IMR-90 (cell line): ENCODE measurements at regions not wholly inside any gene's neighbourhood (a gene's known extent, or its start where the extent isn't known, plus 50 kb on each side); places are given as distances from the start of the nearest gene placed in this dataset.
A peak's percentile ranks its signal among the peaks of the same experiment; 100 is the strongest.

Source experiments
- ATAC-seq: fragments of 200-7000 bp; cut with Tn5 transposase; 2 replicates; pipeline ENCODE4 v1.9.1; 2020; ENCODE audit warnings: low read depth, mild to moderate bottlenecking, moderate library complexity
- BruUV-seq: library from RNA; stranded (reverse); fragments of 400-500 nt; replicated peaks from 2 replicates; lab custom pipeline; 2021; lab: Mats Ljungman, UMichigan
- CTCF ChIA-PET: fragments of 300-600 bp; formaldehyde crosslinking; extraction: SDS; loops from one replicate; lab custom pipeline; 2021; ENCODE audit warnings: antibody characterized with exemption; lab: Yijun Ruan, JAX
- POLR2A ChIA-PET: fragments of 300-600 bp; sonication (Branson Sonifier 250); formaldehyde crosslinking; loops from one replicate; lab custom pipeline; 2022; ENCODE audit warnings: antibody characterized with exemption; ENCODE audit not compliant: unreplicated experiment; lab: Charles Lee
- DNase-seq: peaks from one replicate; pipeline ENCODE4 v3.0.0; 2013
- H2AFZ ChIP-seq: replicated peaks from 2 replicates; pipeline ENCODE3; 2013; ENCODE audit warnings: low read length, mild to moderate bottlenecking; ENCODE audit not compliant: poor library complexity
- H2AK5ac ChIP-seq: 2 replicates; pipeline ENCODE4 v1.6.1; 2013; ENCODE audit warnings: low read depth, low read length, inconsistent platforms
- H2AK9ac ChIP-seq: replicated peaks from 2 replicates; pipeline ENCODE3; 2013; ENCODE audit warnings: mild to moderate bottlenecking, low read depth, low read length, moderate library complexity; ENCODE audit not compliant: poor library complexity
- H2BK120ac ChIP-seq: 2 replicates; pipeline ENCODE4 v1.6.1; 2013; ENCODE audit warnings: low read depth, low read length, inconsistent platforms
- H2BK15ac ChIP-seq: 3 replicates; pipeline ENCODE4 v1.6.1; 2013; ENCODE audit warnings: low read depth, low read length, inconsistent platforms
- H2BK20ac ChIP-seq: 2 replicates; pipeline ENCODE4 v1.6.1; 2013; ENCODE audit warnings: low read depth, mild to moderate bottlenecking, inconsistent platforms, low read length, moderate library complexity
- H2BK5ac ChIP-seq: 2 replicates; pipeline ENCODE4 v1.6.1; 2013; ENCODE audit warnings: mild to moderate bottlenecking, low read depth, low read length, inconsistent platforms; ENCODE audit not compliant: poor library complexity, severe bottlenecking
- H3K14ac ChIP-seq: replicated peaks from 2 replicates; pipeline ENCODE4 v1.6.1; 2013; ENCODE audit warnings: low read depth, low read length, inconsistent platforms
- H3K18ac ChIP-seq: 2 replicates; pipeline ENCODE4 v1.6.1; 2013; ENCODE audit warnings: low read depth, low read length, control low read depth
- H3K23ac ChIP-seq: 2 replicates; pipeline ENCODE4 v1.6.1; 2013; ENCODE audit warnings: low read depth, low read length, inconsistent platforms
- H3K27ac ChIP-seq: 2 replicates; pipeline ENCODE4 v1.5.1; 2013; ENCODE audit warnings: mild to moderate bottlenecking, control low read depth, low read length; ENCODE audit not compliant: insufficient read depth
- H3K27me3 ChIP-seq: 2 replicates; pipeline ENCODE4 v1.6.1; 2013; ENCODE audit warnings: low read length; ENCODE audit not compliant: control insufficient read depth, insufficient read depth
- H3K36me3 ChIP-seq: 2 replicates; pipeline ENCODE4 v1.6.1; 2013; ENCODE audit warnings: low read length, mixed read lengths; ENCODE audit not compliant: control insufficient read depth, insufficient read depth
- H3K4ac ChIP-seq: 2 replicates; pipeline ENCODE4 v1.6.1; 2013; ENCODE audit warnings: low read depth, low read length, inconsistent platforms
- H3K4me1 ChIP-seq: 2 replicates; pipeline ENCODE4 v1.6.1; 2013; ENCODE audit warnings: low read length, mixed read lengths; ENCODE audit not compliant: control insufficient read depth, insufficient read depth
- H3K4me2 ChIP-seq: 2 replicates; pipeline ENCODE4 v1.6.1; 2013; ENCODE audit warnings: low read depth, mild to moderate bottlenecking, control low read depth, low read length, moderate library complexity
- H3K4me3 ChIP-seq: 2 replicates; pipeline ENCODE4 v1.5.1; 2013; ENCODE audit warnings: low read depth, mild to moderate bottlenecking, control low read depth, low read length, moderate library complexity; ENCODE audit not compliant: insufficient read depth
- H3K56ac ChIP-seq: 2 replicates; pipeline ENCODE4 v1.6.1; 2013; ENCODE audit warnings: low read length, inconsistent platforms; ENCODE audit not compliant: insufficient read depth; ENCODE audit errors: extremely low read depth
- H3K79me1 ChIP-seq, 2 experiments: 2 replicates each; pipeline ENCODE4 v1.6.1; 2013; ENCODE audit warnings: low read length in 2 of 2, inconsistent platforms in 1 of 2, low read depth in 1 of 2
- H3K9ac ChIP-seq: 2 replicates; pipeline ENCODE4 v1.6.1; 2013; ENCODE audit warnings: low read depth, low read length, control low read depth
- H3K9me1 ChIP-seq: 2 replicates; pipeline ENCODE4 v1.6.1; 2013; ENCODE audit warnings: low read length, inconsistent platforms; ENCODE audit not compliant: insufficient read depth
- H3K9me3 ChIP-seq: 2 replicates; pipeline ENCODE4 v1.6.1; 2013; ENCODE audit warnings: low read length; ENCODE audit not compliant: control insufficient read depth, insufficient read depth
- H4K20me1 ChIP-seq: 2 replicates; pipeline ENCODE4 v1.6.1; 2013; ENCODE audit warnings: low read length, inconsistent platforms; ENCODE audit not compliant: insufficient read depth
- H4K5ac ChIP-seq: 2 replicates; pipeline ENCODE4 v1.6.1; 2013; ENCODE audit warnings: mild to moderate bottlenecking, low read depth, low read length, control low read depth
- H4K8ac ChIP-seq, 2 experiments: 2 replicates each; pipeline ENCODE4 v1.6.1; 2013; ENCODE audit warnings: low read depth in 2 of 2, low read length in 2 of 2, control low read depth in 1 of 2, inconsistent platforms in 1 of 2
- H4K91ac ChIP-seq: 2 replicates; pipeline ENCODE4 v1.6.1; 2013; ENCODE audit warnings: low read depth, low read length, inconsistent platforms; ENCODE audit not compliant: insufficient read depth
- BHLHE40 ChIP-seq: fragments of 150-350 bp; IDR thresholded peaks from 2 replicates; pipeline ENCODE4 v1.6.1; 2016; ENCODE audit warnings: mild to moderate bottlenecking, low read depth, low read length
- CEBPB ChIP-seq: IDR thresholded peaks from 2 replicates; pipeline ENCODE4 v1.6.1; 2012; ENCODE audit warnings: low read depth, low read length, improper control_type of control experiment
- CHD1 ChIP-seq: IDR thresholded peaks from 2 replicates; pipeline ENCODE4 v1.6.1; 2012; ENCODE audit warnings: low read depth, low read length, improper control_type of control experiment
- MAZ ChIP-seq: IDR thresholded peaks from 2 replicates; pipeline ENCODE4 v1.6.1; 2012; ENCODE audit warnings: low read depth, mild to moderate bottlenecking, low read length, improper control_type of control experiment, moderate library complexity, borderline replicate concordance
- MXI1 ChIP-seq: IDR thresholded peaks from 2 replicates; pipeline ENCODE4 v1.6.1; 2012; ENCODE audit warnings: low read depth, mild to moderate bottlenecking, low read length, moderate library complexity, borderline replicate concordance
- POLR2A ChIP-seq: IDR thresholded peaks from 2 replicates; pipeline ENCODE4 v1.6.1; 2012; ENCODE audit warnings: mild to moderate bottlenecking, low read depth, low read length
- RAD21 ChIP-seq: IDR thresholded peaks from 2 replicates; pipeline ENCODE4 v1.6.1; 2012; ENCODE audit warnings: low read length, improper control_type of control experiment
- SMC3 ChIP-seq: fragments of 150-350 bp; IDR thresholded peaks from 2 replicates; pipeline ENCODE4 v1.6.1; 2016; ENCODE audit warnings: low read depth, mild to moderate bottlenecking, antibody characterized with exemption, low read length, moderate library complexity
- WGBS, 2 experiments: methylation state at CpG; one replicate each; pipeline versions ENCODE4 v1.1.5 to v1.1.7; 2013; ENCODE audit warnings: missing lambda C conversion rate in 2 of 2; ENCODE audit not compliant: insufficient read length in 1 of 2; ENCODE audit errors: extremely low coverage in 2 of 2; 5-methylcytosine and 5-hydroxymethylcytosine counted together
- dilution Hi-C: fragments of 300-500 bp; cut with HindIII; formaldehyde crosslinking; loops from one replicate; pipeline ENCODE4 v1.14.3; 2018; ENCODE audit warnings: low sequenced_read_pairs; ENCODE audit not compliant: unreplicated experiment
- in situ Hi-C: fragments of 300-500 bp; cut with MboI; formaldehyde crosslinking; loops from 3 replicates; pipeline ENCODE4 v1.14.3; 2019; ENCODE audit warnings: low sequenced_read_pairs, inconsistent platforms, mixed read lengths
- intact Hi-C: fragments of 100-400 bp; cut with micrococcal nuclease; formaldehyde crosslinking; loops from 2 replicates; pipeline ENCODE4 v1.10.0; 2022
- TF ChIP-seq, protein P1 (sequence below): conservative IDR thresholded peaks from 2 replicates; pipeline ENCODE4 v1.5.1; 2012; ENCODE audit warnings: mild to moderate bottlenecking, low read depth, low read length, improper control_type of control experiment
- TF ChIP-seq, protein P2 (sequence below): fragments of 150-350 bp; IDR thresholded peaks from 2 replicates; pipeline ENCODE4 v1.6.1; 2017; ENCODE audit warnings: mild to moderate bottlenecking, antibody characterized with exemption, low read length, low read depth

- Histone ChIP-seq H3K4me1 (peaks cover 6% of the 10 kb centered on the region), H2AK9ac (peak overlapping the region; percentile 43), H4K5ac (peak overlapping the region; percentile 93), H3K79me1 (no peaks in the 10 kb centered on the region), H4K91ac (peak overlapping the region; percentile 70), H3K9me3 (no peaks in the 10 kb centered on the region), H3K18ac (peak overlapping the region; percentile 91), H2BK20ac (peak overlapping the region; percentile 91), H3K14ac (peak overlapping the region; percentile 53), H3K23ac (peak overlapping the region; percentile 11; the same call in 1 of the 2 replicates), H3K36me3 (no peaks in the 10 kb centered on the region), H3K9ac (peak overlapping the region; percentile 88), H3K27me3 (no peaks in the 10 kb centered on the region), H3K27ac (peak overlapping the region; percentile 93), H2AFZ (peak overlapping the region; percentile 89), H4K8ac (peak overlapping the region; percentile 47 to 84), H3K56ac (peak overlapping the region; percentile 75), H3K4me3 (peak overlapping the region; percentile 38; the same call in 1 of the 2 replicates), H4K20me1 (no peaks in the 10 kb centered on the region), H2AK5ac (peak overlapping the region; percentile 31; the same call in 1 of the 2 replicates), H2BK15ac (peak overlapping the region; percentile 22), H3K4ac (peak overlapping the region; percentile 82), H3K4me2 (peak overlapping the region; percentile 97), H2BK5ac (peak overlapping the region; percentile 68), H2BK120ac (peak overlapping the region; percentile 92), H3K9me1 (no peaks in the 10 kb centered on the region; the same call in 1 of the 2 replicates)
- CTCF ChIA-PET: interaction anchor here (0.5 to 2.6 kb wide), 31 partner anchors 9 to 1931 kb away, joined by 3 to 19 read pairs (median 4); no protein-coding TSS in a partner anchor
- intact Hi-C loops: loop anchor here (1.0 to 10.0 kb wide), 11 partner anchors 48 to 1895 kb away; partner anchors contain the start of gene ADAMTS5
- no TSS peak for BruUV-seq
- peak; percentile 94 for DNase-seq
- in situ Hi-C loops: loop anchor here (5.0 to 25.0 kb wide), 5 partner anchors 408 to 1898 kb away; partner anchors contain the start of gene ADAMTS1
- dilution Hi-C loops: no loop called here
- peak; percentile 82 for ATAC-seq
- WGBS, 2 experiments: 0% methylated on average over 1 of the region's 16 CpGs; no CpG with 5 or more reads in 1 of the 2 experiments
- TF ChIP-seq SMC3: peak; percentile 98
- no peak for TF ChIP-seq MXI1
- TF ChIP-seq CHD1: peak; percentile 62; the same call in 1 of the 2 replicates
- TF ChIP-seq BHLHE40: no peak
- TF ChIP-seq, protein P1, sequence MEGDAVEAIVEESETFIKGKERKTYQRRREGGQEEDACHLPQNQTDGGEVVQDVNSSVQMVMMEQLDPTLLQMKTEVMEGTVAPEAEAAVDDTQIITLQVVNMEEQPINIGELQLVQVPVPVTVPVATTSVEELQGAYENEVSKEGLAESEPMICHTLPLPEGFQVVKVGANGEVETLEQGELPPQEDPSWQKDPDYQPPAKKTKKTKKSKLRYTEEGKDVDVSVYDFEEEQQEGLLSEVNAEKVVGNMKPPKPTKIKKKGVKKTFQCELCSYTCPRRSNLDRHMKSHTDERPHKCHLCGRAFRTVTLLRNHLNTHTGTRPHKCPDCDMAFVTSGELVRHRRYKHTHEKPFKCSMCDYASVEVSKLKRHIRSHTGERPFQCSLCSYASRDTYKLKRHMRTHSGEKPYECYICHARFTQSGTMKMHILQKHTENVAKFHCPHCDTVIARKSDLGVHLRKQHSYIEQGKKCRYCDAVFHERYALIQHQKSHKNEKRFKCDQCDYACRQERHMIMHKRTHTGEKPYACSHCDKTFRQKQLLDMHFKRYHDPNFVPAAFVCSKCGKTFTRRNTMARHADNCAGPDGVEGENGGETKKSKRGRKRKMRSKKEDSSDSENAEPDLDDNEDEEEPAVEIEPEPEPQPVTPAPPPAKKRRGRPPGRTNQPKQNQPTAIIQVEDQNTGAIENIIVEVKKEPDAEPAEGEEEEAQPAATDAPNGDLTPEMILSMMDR: peak; percentile 99
- TF ChIP-seq MAZ: 0 out of 2 replicates have a peak, but pooled peaks have one; percentile 21
- peak; percentile 100 for TF ChIP-seq RAD21
- TF ChIP-seq POLR2A: peak; percentile 60
- 0 out of 2 replicates have a peak, but pooled peaks have one; percentile 14 for TF ChIP-seq CEBPB
- TF ChIP-seq, protein P2, sequence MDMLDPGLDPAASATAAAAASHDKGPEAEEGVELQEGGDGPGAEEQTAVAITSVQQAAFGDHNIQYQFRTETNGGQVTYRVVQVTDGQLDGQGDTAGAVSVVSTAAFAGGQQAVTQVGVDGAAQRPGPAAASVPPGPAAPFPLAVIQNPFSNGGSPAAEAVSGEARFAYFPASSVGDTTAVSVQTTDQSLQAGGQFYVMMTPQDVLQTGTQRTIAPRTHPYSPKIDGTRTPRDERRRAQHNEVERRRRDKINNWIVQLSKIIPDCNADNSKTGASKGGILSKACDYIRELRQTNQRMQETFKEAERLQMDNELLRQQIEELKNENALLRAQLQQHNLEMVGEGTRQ: peak; percentile 45; the same call in 1 of the 2 replicates
- POLR2A ChIA-PET: interaction anchor here (1.1 kb wide), 1 partner anchor 194 kb away, joined by 4 read pairs; no protein-coding TSS in a partner anchor
These were observed 247.3 kb downstream of the LTN1 start for GRCh38 chr21:28745131-28746016.
